HL-60 (cell line): ENCODE measurements at regions not wholly inside any gene's neighbourhood (a gene's known extent, or its start where the extent isn't known, plus 50 kb on each side); places are given as distances from the start of the nearest gene placed in this dataset.

Source experiments
- DNase-seq, 2 experiments: peaks; one replicate each; pipeline ENCODE4 v3.0.0-alpha.2; 2010 to 2020; ENCODE audit warnings: low read depth in 1 of 2, low spot score in 1 of 2
- H3K27ac ChIP-seq: fragments of 250-450 bp; sonication (Bioruptor Pico); replicated peaks from 2 replicates; pipeline ENCODE4 v1.5.1; 2020; ENCODE audit warnings: mild to moderate bottlenecking, moderate library complexity
- H3K27me3 ChIP-seq: fragments of 250-450 bp; sonication (Bioruptor Pico); 2 replicates; pipeline ENCODE4 v1.5.1; 2021; ENCODE audit warnings: mild to moderate bottlenecking, moderate library complexity; ENCODE audit not compliant: insufficient read depth, poor library complexity, severe bottlenecking
- H3K4me3 ChIP-seq: replicated peaks from 2 replicates; pipeline ENCODE4 v1.5.1; 2011; ENCODE audit warnings: mild to moderate bottlenecking, control low read depth, low read length; ENCODE audit not compliant: insufficient read depth
- GABPA ChIP-seq: IDR thresholded peaks from 2 replicates; pipeline ENCODE4 v1.6.1; 2012; ENCODE audit warnings: low read depth
- POLR2AphosphoS5 ChIP-seq: IDR thresholded peaks from 2 replicates; pipeline ENCODE4 v1.6.1; 2012; ENCODE audit warnings: low read depth
- SPI1 ChIP-seq: IDR thresholded peaks from 2 replicates; pipeline ENCODE4 v1.6.1; 2012; ENCODE audit warnings: low read depth, mild to moderate bottlenecking, borderline replicate concordance
- TF ChIP-seq, protein P1 (sequence below): IDR thresholded peaks from one replicate; pipeline ENCODE4 v1.5.1; 2011; ENCODE audit warnings: low read length, control low read depth, inconsistent platforms; ENCODE audit not compliant: insufficient read depth
- TF ChIP-seq, protein P2 (sequence below): IDR thresholded peaks from 2 replicates; pipeline ENCODE4 v1.6.1; 2012; ENCODE audit warnings: low read depth; ENCODE audit not compliant: insufficient replicate concordance

DNA sequence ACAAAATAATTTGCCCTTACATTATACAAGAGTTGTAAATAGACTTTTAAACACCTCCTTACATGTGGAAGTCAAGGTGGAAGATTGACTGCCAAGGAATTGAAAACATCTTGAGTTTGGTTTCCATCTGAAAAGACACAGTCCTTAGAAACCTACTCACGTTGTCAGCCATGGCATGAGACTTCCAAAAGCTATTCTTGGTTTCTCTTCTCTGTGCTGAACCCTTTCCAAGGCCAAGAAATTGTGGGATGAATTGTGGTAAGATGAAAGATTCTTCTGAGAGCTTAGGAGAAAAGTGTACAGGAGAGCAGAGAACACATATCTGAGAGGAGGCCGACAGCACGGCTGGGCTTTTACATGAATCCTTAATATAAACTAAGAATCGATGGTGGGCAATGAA is 370.0 kb downstream of the FBXW7 start:
- TF ChIP-seq, protein P1, sequence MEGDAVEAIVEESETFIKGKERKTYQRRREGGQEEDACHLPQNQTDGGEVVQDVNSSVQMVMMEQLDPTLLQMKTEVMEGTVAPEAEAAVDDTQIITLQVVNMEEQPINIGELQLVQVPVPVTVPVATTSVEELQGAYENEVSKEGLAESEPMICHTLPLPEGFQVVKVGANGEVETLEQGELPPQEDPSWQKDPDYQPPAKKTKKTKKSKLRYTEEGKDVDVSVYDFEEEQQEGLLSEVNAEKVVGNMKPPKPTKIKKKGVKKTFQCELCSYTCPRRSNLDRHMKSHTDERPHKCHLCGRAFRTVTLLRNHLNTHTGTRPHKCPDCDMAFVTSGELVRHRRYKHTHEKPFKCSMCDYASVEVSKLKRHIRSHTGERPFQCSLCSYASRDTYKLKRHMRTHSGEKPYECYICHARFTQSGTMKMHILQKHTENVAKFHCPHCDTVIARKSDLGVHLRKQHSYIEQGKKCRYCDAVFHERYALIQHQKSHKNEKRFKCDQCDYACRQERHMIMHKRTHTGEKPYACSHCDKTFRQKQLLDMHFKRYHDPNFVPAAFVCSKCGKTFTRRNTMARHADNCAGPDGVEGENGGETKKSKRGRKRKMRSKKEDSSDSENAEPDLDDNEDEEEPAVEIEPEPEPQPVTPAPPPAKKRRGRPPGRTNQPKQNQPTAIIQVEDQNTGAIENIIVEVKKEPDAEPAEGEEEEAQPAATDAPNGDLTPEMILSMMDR, result no peak
- TF ChIP-seq POLR2AphosphoS5 (no peak), SPI1 (no peak), GABPA (no peak)
- TF ChIP-seq, protein P2, sequence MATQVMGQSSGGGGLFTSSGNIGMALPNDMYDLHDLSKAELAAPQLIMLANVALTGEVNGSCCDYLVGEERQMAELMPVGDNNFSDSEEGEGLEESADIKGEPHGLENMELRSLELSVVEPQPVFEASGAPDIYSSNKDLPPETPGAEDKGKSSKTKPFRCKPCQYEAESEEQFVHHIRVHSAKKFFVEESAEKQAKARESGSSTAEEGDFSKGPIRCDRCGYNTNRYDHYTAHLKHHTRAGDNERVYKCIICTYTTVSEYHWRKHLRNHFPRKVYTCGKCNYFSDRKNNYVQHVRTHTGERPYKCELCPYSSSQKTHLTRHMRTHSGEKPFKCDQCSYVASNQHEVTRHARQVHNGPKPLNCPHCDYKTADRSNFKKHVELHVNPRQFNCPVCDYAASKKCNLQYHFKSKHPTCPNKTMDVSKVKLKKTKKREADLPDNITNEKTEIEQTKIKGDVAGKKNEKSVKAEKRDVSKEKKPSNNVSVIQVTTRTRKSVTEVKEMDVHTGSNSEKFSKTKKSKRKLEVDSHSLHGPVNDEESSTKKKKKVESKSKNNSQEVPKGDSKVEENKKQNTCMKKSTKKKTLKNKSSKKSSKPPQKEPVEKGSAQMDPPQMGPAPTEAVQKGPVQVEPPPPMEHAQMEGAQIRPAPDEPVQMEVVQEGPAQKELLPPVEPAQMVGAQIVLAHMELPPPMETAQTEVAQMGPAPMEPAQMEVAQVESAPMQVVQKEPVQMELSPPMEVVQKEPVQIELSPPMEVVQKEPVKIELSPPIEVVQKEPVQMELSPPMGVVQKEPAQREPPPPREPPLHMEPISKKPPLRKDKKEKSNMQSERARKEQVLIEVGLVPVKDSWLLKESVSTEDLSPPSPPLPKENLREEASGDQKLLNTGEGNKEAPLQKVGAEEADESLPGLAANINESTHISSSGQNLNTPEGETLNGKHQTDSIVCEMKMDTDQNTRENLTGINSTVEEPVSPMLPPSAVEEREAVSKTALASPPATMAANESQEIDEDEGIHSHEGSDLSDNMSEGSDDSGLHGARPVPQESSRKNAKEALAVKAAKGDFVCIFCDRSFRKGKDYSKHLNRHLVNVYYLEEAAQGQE, result no peak
- Histone ChIP-seq H3K4me3 (no peak overlapping the region), H3K27ac (no peak overlapping the region)

DNA sequence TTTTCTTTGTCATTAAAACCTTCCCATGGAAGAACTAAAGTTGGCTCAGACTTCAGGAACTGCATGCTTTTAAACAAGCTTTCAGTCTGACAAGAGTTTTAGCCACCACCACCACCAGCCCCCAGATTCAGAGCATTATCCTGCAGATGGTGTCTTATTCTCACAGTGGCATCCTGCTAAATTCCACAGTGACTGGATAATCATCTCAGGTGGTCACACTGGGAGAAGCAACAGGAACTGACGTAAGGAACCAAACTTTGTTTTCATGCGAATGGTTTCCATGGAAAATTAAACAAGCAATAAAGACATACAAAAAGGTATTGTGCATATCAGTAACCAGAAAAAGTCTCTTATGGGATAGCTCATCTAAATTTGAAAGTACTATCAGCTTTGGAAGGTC is 370.7 kb downstream of the FBXW7 start:
- TF ChIP-seq, protein P1, result no peak
- TF ChIP-seq, protein P2, result no peak
- TF ChIP-seq POLR2AphosphoS5, result no peak
- DNase-seq, result no peak
- no peak overlapping the region for H3K4me3 ChIP-seq
- no peaks in the 10 kb centered on the region for H3K27me3 ChIP-seq
- no peak overlapping the region for H3K27ac ChIP-seq

More for the DNA sequence above, 370.0 kb downstream of the FBXW7 start:
- DNase-seq, result no peak
- no peaks in the 10 kb centered on the region for H3K27me3 ChIP-seq

DNA sequence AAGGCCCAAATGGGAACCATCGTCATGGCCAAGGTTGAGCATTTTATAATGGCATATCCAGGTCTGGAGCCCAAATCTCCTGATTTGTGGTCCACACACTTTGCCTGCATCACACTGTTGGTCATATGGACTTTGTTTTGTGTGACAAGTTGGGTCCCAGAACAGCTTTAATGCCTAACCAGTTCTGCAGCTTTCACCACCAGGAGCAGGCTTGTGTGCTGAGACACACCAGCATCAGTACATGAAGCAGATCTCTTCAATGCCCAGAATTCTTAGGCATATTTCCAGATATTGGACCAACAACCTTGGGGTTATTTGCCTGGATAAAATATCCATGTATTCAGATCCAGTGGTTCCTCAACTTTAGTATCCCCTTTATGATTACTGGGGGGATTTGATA is 371.3 kb downstream of the FBXW7 start:
- no peaks in the 10 kb centered on the region for H3K27me3 ChIP-seq
- DNase-seq, result no peak
- no peak overlapping the region for H3K27ac ChIP-seq
- TF ChIP-seq, protein P1, result no peak
- TF ChIP-seq, protein P2, result no peak
- no peak for TF ChIP-seq SPI1
- no peak for TF ChIP-seq POLR2AphosphoS5
- H3K4me3 ChIP-seq, result no peak overlapping the region
